Ovary (tissue), 3 donors: ENCODE measurements at regions not wholly inside any gene's neighbourhood (a gene's known extent, or its start where the extent isn't known, plus 50 kb on each side); places are given as distances from the start of the nearest gene placed in this dataset.

Experiments used
- EP300 ChIP-seq: sonication (generic); formaldehyde crosslinking; IDR thresholded peaks from one replicate; pipeline ENCODE4 v1.6.1; 2017; ENCODE audit warnings: antibody characterized with exemption
- POLR2A ChIP-seq: fragments of 450-650 bp; IDR thresholded peaks from one replicate; pipeline ENCODE4 v1.6.1; 2017; ENCODE audit warnings: antibody characterized with exemption, mild to moderate bottlenecking, moderate library complexity
- TF ChIP-seq, protein P1 (sequence below), 3 donors: fragments of 450-650 bp in 2 of 3; fragments of 200-600 bp in 1 of 3; IDR thresholded peaks; one replicate each; pipeline versions ENCODE4 v1.5.1 to v1.8.0; 2016 to 2022; ENCODE audit warnings: antibody characterized with exemption in 3 of 3, mild to moderate bottlenecking in 1 of 3
- donor health status: DM: no; HTN: no; CAD: no.

DNA sequence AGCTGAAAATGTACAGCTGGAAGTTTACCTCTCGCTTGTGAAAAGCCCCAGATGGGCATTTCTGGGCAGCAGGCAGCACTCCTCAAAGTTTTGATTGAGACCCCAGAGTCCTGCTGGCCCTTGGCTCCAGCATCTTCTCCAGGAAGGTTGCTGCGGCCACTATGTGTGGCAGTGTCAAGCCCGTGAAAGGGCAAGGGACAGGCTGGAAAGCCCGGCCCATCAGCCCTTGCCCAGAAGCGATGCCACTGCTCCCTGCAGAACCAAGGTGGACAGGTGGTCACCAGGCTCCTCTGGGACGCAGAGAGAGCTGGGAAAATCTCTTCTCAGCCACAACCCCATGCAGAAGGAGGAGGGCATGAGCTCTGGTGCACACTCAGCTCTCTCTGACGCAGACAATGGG lies 73.5 kb upstream of the BCL11B start:
- TF ChIP-seq, protein P1, sequence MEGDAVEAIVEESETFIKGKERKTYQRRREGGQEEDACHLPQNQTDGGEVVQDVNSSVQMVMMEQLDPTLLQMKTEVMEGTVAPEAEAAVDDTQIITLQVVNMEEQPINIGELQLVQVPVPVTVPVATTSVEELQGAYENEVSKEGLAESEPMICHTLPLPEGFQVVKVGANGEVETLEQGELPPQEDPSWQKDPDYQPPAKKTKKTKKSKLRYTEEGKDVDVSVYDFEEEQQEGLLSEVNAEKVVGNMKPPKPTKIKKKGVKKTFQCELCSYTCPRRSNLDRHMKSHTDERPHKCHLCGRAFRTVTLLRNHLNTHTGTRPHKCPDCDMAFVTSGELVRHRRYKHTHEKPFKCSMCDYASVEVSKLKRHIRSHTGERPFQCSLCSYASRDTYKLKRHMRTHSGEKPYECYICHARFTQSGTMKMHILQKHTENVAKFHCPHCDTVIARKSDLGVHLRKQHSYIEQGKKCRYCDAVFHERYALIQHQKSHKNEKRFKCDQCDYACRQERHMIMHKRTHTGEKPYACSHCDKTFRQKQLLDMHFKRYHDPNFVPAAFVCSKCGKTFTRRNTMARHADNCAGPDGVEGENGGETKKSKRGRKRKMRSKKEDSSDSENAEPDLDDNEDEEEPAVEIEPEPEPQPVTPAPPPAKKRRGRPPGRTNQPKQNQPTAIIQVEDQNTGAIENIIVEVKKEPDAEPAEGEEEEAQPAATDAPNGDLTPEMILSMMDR (IDR thresholded peaks at IDR 0.05), result no peak
- TF ChIP-seq POLR2A, result no peak
- TF ChIP-seq EP300, result no peak
